CD4-positive, alpha-beta T cell (primary cell): ENCODE measurements at regions not wholly inside any gene's neighbourhood (a gene's known extent, or its start where the extent isn't known, plus 50 kb on each side); places are given as distances from the start of the nearest gene placed in this dataset.

Source experiments
- ATAC-seq: fragments of 200-7000 bp; cut with Tn5 transposase; one replicate; pipeline ENCODE4 v1.10.0; 2022; ENCODE audit warnings: mild to moderate bottlenecking; ENCODE audit not compliant: poor library complexity
- CTCF ChIA-PET: fragments of 350-600 bp; sonication (Branson Sonifier 250); formaldehyde crosslinking; loops from one replicate; lab custom pipeline; 2021; ENCODE audit warnings: antibody characterized with exemption, inconsistent platforms; lab: Charles Lee
- POLR2A ChIA-PET: fragments of 350-600 bp; sonication (Branson Sonifier 250); formaldehyde crosslinking; loops from one replicate; lab custom pipeline; 2021; ENCODE audit warnings: antibody characterized with exemption, inconsistent platforms; lab: Charles Lee
- DNase-seq, 14 experiments: peaks; one replicate each; pipeline ENCODE4 v3.0.0-alpha.2; 2013 to 2020; ENCODE audit warnings: mixed read lengths in 2 of 14
- H3K27ac ChIP-seq, 2 donors: one replicate each; pipeline versions ENCODE4 v1.5.1 to v1.7.0; 2013; ENCODE audit warnings: low read length in 2 of 2, low read depth in 1 of 2, mild to moderate bottlenecking in 1 of 2
- H3K27me3 ChIP-seq, 2 experiments: 1 replicate in 1 of 2; 2 replicates in 1 of 2; pipeline versions ENCODE4 v1.6.1 to v1.7.0; 2013; ENCODE audit warnings: low read length in 2 of 2, control low read depth in 1 of 2, mild to moderate bottlenecking in 1 of 2, moderate library complexity in 1 of 2; ENCODE audit not compliant: insufficient read depth in 2 of 2, control insufficient read depth in 1 of 2
- H3K36me3 ChIP-seq: one replicate; pipeline ENCODE4 v1.6.1; 2013; ENCODE audit warnings: low read length, control low read depth; ENCODE audit not compliant: insufficient read depth
- H3K4me1 ChIP-seq: one replicate; pipeline ENCODE4 v1.6.1; 2013; ENCODE audit warnings: low read length, control low read depth; ENCODE audit not compliant: insufficient read depth
- H3K4me3 ChIP-seq: one replicate; pipeline ENCODE4 v1.5.1; 2013; ENCODE audit warnings: mild to moderate bottlenecking, low read length, moderate library complexity
- H3K9me3 ChIP-seq, 2 experiments: 1 replicate in 1 of 2; 2 replicates in 1 of 2; pipeline versions ENCODE4 v1.6.1 to v1.7.0; 2013; ENCODE audit warnings: low read length in 2 of 2, mild to moderate bottlenecking in 2 of 2, control low read depth in 1 of 2, moderate library complexity in 1 of 2; ENCODE audit not compliant: control insufficient read depth in 1 of 2, insufficient read depth in 1 of 2
- H3K27ac Mint-ChIP-seq: one replicate; pipeline ENCODE4 v1.8.0; 2020; ENCODE audit warnings: mixed read lengths
- H3K27me3 Mint-ChIP-seq: one replicate; pipeline ENCODE4 v1.8.0; 2021; ENCODE audit warnings: mixed read lengths
- H3K36me3 Mint-ChIP-seq: one replicate; pipeline ENCODE4 v1.8.0; 2021; ENCODE audit warnings: low read depth, mixed read lengths
- H3K4me1 Mint-ChIP-seq: one replicate; pipeline ENCODE4 v1.8.0; 2021; ENCODE audit warnings: low read depth, mixed read lengths
- H3K4me3 Mint-ChIP-seq: one replicate; pipeline ENCODE4 v1.8.0; 2020; ENCODE audit warnings: mild to moderate bottlenecking, mixed read lengths
- H3K9me3 Mint-ChIP-seq: one replicate; pipeline ENCODE4 v1.8.0; 2020; ENCODE audit warnings: mixed read lengths
- CTCF ChIP-seq: fragments of 200-600 bp; IDR thresholded peaks from one replicate; pipeline ENCODE4 v1.8.0; 2022; ENCODE audit warnings: antibody characterized with exemption, mild to moderate bottlenecking
- intact Hi-C, 2 experiments: fragments of 100-400 bp; cut with DNase I in 1 of 2; cut with micrococcal nuclease in 1 of 2; formaldehyde crosslinking; loops; one replicate each; pipeline versions ENCODE4 v1.15.1 to v1.9.0; 2023 to 2025; cut with DNase I, micrococcal nuclease

DNA sequence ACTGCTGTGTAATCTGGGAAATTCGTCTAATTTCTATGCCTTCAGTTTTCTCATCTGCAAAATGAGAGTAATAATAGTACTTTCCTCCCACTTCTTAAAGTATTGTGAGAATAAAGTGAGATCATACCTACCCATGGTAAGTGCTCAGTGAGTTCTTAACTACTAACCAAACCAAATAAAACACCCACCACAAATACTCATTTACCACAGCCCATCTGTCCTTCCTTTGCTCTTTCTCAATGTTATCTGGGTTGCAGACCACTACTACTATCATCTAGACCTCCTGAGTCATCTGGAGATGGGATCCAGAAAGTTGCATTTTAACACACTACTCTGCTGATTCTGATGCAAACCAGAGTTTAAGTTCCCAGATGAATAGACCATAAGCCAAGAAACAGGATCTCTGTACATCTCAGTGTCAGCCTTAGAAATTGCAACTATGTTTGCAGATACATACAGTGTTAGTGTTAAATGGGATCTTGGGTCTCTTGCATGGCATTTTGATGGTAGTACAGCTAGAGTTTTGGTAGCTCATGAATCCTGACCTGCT, 105.4 kb upstream of the ATP10B start:
- Mint-ChIP-seq H3K4me3 (no peak overlapping the region), H3K9me3 (no peaks in the 10 kb centered on the region), H3K27me3 (peaks cover 14% of the 10 kb centered on the region), H3K36me3 (no peaks in the 10 kb centered on the region), H3K27ac (no peak overlapping the region), H3K4me1 (no peaks in the 10 kb centered on the region)
- no peak for DNase-seq
- CTCF ChIA-PET: no interaction called here
- intact Hi-C loops: no loop called here
- Histone ChIP-seq H3K36me3 (no peaks in the 10 kb centered on the region), H3K9me3 (no peaks in the 10 kb centered on the region), H3K4me1 (no peaks in the 10 kb centered on the region), H3K27ac (no peak overlapping the region), H3K27me3 (no peaks in the 10 kb centered on the region), H3K4me3 (no peak overlapping the region)
- no peak for ATAC-seq
- POLR2A ChIA-PET: no interaction called here
- TF ChIP-seq CTCF: no peak

- intact Hi-C loops: no loop called here
- no peak for ATAC-seq
- CTCF ChIA-PET: no interaction called here
Observed at GRCh38 chr5:160956051-160956450, 104.0 kb upstream of the ATP10B start.

GRCh38 chr5:160950311-160950710, 98.3 kb upstream of the ATP10B start:
- H3K4me3 ChIP-seq: no peak overlapping the region
- H3K9me3 ChIP-seq: peaks cover 0 to 7% of the 10 kb centered on the region in 2 experiments
- H3K36me3 ChIP-seq: no peaks in the 10 kb centered on the region
- Mint-ChIP-seq H3K4me3 (no peak overlapping the region), H3K4me1 (no peaks in the 10 kb centered on the region), H3K9me3 (peaks cover 3% of the 10 kb centered on the region), H3K27me3 (peaks cover 10% of the 10 kb centered on the region), H3K36me3 (no peaks in the 10 kb centered on the region), H3K27ac (no peak overlapping the region)
- no peak for TF ChIP-seq CTCF
- intact Hi-C loops: no loop called here
- H3K27ac ChIP-seq: no peak overlapping the region
- ChIA-PET POLR2A (no interaction called here), CTCF (no interaction called here)
- H3K4me1 ChIP-seq: no peaks in the 10 kb centered on the region
- DNase-seq (no peak), ATAC-seq (no peak)
- no peaks in the 10 kb centered on the region for H3K27me3 ChIP-seq

More at GRCh38 chr5:160956051-160956450, 104.0 kb upstream of the ATP10B start:
- no peak for DNase-seq
- Mint-ChIP-seq H3K4me3 (no peak overlapping the region), H3K9me3 (no peaks in the 10 kb centered on the region), H3K36me3 (no peaks in the 10 kb centered on the region), H3K4me1 (no peaks in the 10 kb centered on the region), H3K27ac (no peak overlapping the region), H3K27me3 (peaks cover 10% of the 10 kb centered on the region)
- Histone ChIP-seq H3K9me3 (no peaks in the 10 kb centered on the region), H3K4me3 (no peak overlapping the region), H3K27ac (no peak overlapping the region), H3K4me1 (no peaks in the 10 kb centered on the region), H3K27me3 (no peaks in the 10 kb centered on the region), H3K36me3 (no peaks in the 10 kb centered on the region)
- no peak for TF ChIP-seq CTCF
- POLR2A ChIA-PET: no interaction called here
